HEK293 (cell line): ENCODE measurements at regions not wholly inside any gene's neighbourhood (a gene's known extent, or its start where the extent isn't known, plus 50 kb on each side); places are given as distances from the start of the nearest gene placed in this dataset.
A peak's percentile ranks its signal among the peaks of the same experiment; 100 is the strongest.

ENCODE experiments used
- CTCF ChIA-PET: fragments of 350-600 bp; formaldehyde crosslinking; extraction: SDS; loops from one replicate; lab custom pipeline; 2021; ENCODE audit warnings: antibody characterized with exemption; lab: Yijun Ruan, JAX
- POLR2A ChIA-PET: fragments of 300-600 bp; formaldehyde crosslinking; extraction: SDS; loops from one replicate; lab custom pipeline; 2020; ENCODE audit warnings: antibody characterized with exemption, inconsistent platforms; lab: Yijun Ruan, JAX
- H3K27ac ChIP-seq: fragments of 200-500 bp; sonication (Bioruptor generic); 2 replicates; pipeline ENCODE4 v1.5.1; 2014; ENCODE audit warnings: low read depth, low read length, control low read depth, inconsistent platforms; ENCODE audit errors: extremely low read depth
- H3K36me3 ChIP-seq, 2 experiments: fragments of 200-500 bp in 1 of 2; sonication (Bioruptor generic) in 1 of 2; 1 replicate in 1 of 2; 2 replicates in 1 of 2; pipeline ENCODE4 v1.5.1; 2014 to 2017; ENCODE audit warnings: inconsistent platforms in 2 of 2, low read length in 2 of 2; ENCODE audit not compliant: control insufficient read depth in 2 of 2, insufficient read depth in 1 of 2
- H3K4me1 ChIP-seq: fragments of 200-500 bp; sonication (Bioruptor generic); 2 replicates; pipeline ENCODE4 v1.5.1; 2014; ENCODE audit warnings: mild to moderate bottlenecking, low read length, inconsistent platforms; ENCODE audit not compliant: control insufficient read depth, insufficient read depth
- H3K4me3 ChIP-seq: 2 replicates; pipeline ENCODE4 v1.5.1; 2011; ENCODE audit warnings: low read depth, mild to moderate bottlenecking, control low read depth, low read length, moderate library complexity
- H3K9me3 ChIP-seq: fragments of 200-500 bp; sonication (Bioruptor generic); 2 replicates; pipeline ENCODE4 v1.5.1; 2014; ENCODE audit warnings: low read depth, low read length, inconsistent platforms; ENCODE audit not compliant: control insufficient read depth, insufficient read depth
- KLF1 ChIP-seq: fragments of 450-650 bp; formaldehyde crosslinking; IDR thresholded peaks from 2 replicates; pipeline ENCODE4 v1.5.1; 2016; ENCODE audit warnings: missing biosample characterization, missing genetic modification characterization
- OSR2 ChIP-seq: fragments of 450-650 bp; formaldehyde crosslinking; IDR thresholded peaks from 2 replicates; pipeline ENCODE4 v1.5.1; 2016; ENCODE audit warnings: missing biosample characterization, missing genetic modification characterization
- ZBTB8A ChIP-seq: fragments of 450-650 bp; formaldehyde crosslinking; IDR thresholded peaks from 2 replicates; pipeline ENCODE4 v1.5.1; 2016; ENCODE audit warnings: missing biosample characterization, missing genetic modification characterization
- ZEB2 ChIP-seq: fragments of 450-650 bp; formaldehyde crosslinking; IDR thresholded peaks from 2 replicates; pipeline ENCODE4 v1.5.1; 2016; ENCODE audit warnings: missing biosample characterization, missing genetic modification characterization
- ZIC2 ChIP-seq: fragments of 450-650 bp; formaldehyde crosslinking; IDR thresholded peaks from 2 replicates; pipeline ENCODE4 v1.5.1; 2016; ENCODE audit warnings: missing biosample characterization, missing genetic modification characterization
- ZNF112 ChIP-seq: fragments of 450-650 bp; formaldehyde crosslinking; IDR thresholded peaks from 2 replicates; pipeline ENCODE4 v1.5.0; 2017; ENCODE audit warnings: missing biosample characterization, missing genetic modification characterization
- ZNF121 ChIP-seq: fragments of 450-650 bp; formaldehyde crosslinking; IDR thresholded peaks from 2 replicates; pipeline ENCODE4 v1.5.1; 2016; ENCODE audit warnings: missing biosample characterization, missing genetic modification characterization
- ZNF350 ChIP-seq: fragments of 450-650 bp; formaldehyde crosslinking; IDR thresholded peaks from 2 replicates; pipeline ENCODE4 v1.5.0; 2017; ENCODE audit warnings: missing biosample characterization, mild to moderate bottlenecking, missing genetic modification characterization
- ZNF37A ChIP-seq: fragments of 450-650 bp; IDR thresholded peaks from 2 replicates; pipeline ENCODE4 v1.5.1; 2018; ENCODE audit warnings: missing biosample characterization, missing genetic modification characterization
- ZNF529 ChIP-seq: fragments of 450-650 bp; formaldehyde crosslinking; IDR thresholded peaks from 2 replicates; pipeline ENCODE4 v1.5.1; 2017; ENCODE audit warnings: missing genetic modification characterization, missing biosample characterization; ENCODE audit not compliant: insufficient replicate concordance
- ZNF544 ChIP-seq: fragments of 450-650 bp; formaldehyde crosslinking; IDR thresholded peaks from 2 replicates; pipeline ENCODE4 v1.5.0; 2017; ENCODE audit warnings: missing biosample characterization, missing genetic modification characterization
- ZNF555 ChIP-seq: fragments of 450-650 bp; formaldehyde crosslinking; conservative IDR thresholded peaks from 2 replicates; pipeline ENCODE4 v1.5.1; 2017; ENCODE audit warnings: missing biosample characterization, mild to moderate bottlenecking, missing genetic modification characterization, inconsistent platforms
- ZNF560 ChIP-seq: fragments of 450-650 bp; formaldehyde crosslinking; IDR thresholded peaks from 2 replicates; pipeline ENCODE4 v1.5.1; 2017; ENCODE audit warnings: missing biosample characterization, missing genetic modification characterization, borderline replicate concordance
- ZNF585B ChIP-seq: fragments of 450-650 bp; formaldehyde crosslinking; IDR thresholded peaks from 2 replicates; pipeline ENCODE4 v1.5.1; 2016; ENCODE audit warnings: missing biosample characterization, missing genetic modification characterization
- ZNF654 ChIP-seq: fragments of 450-650 bp; formaldehyde crosslinking; IDR thresholded peaks from 2 replicates; pipeline ENCODE4 v1.5.1; 2016; ENCODE audit warnings: low read depth, missing biosample characterization, missing genetic modification characterization
- ZNF664 ChIP-seq: fragments of 450-650 bp; formaldehyde crosslinking; IDR thresholded peaks from 2 replicates; pipeline ENCODE4 v1.5.1; 2016; ENCODE audit warnings: missing biosample characterization, missing genetic modification characterization
- ZNF701 ChIP-seq: fragments of 450-650 bp; formaldehyde crosslinking; IDR thresholded peaks from 2 replicates; pipeline ENCODE4 v1.5.1; 2016; ENCODE audit warnings: missing biosample characterization, missing genetic modification characterization
- ZNF830 ChIP-seq: fragments of 450-650 bp; IDR thresholded peaks from 2 replicates; pipeline ENCODE4 v1.5.0; 2018; ENCODE audit warnings: missing biosample characterization, missing genetic modification characterization, low read depth, mild to moderate bottlenecking, moderate library complexity
- TF ChIP-seq, protein P1 (sequence below): fragments of 450-650 bp; formaldehyde crosslinking; IDR thresholded peaks from 2 replicates; pipeline ENCODE4 v1.5.0; 2017; ENCODE audit warnings: missing biosample characterization, missing genetic modification characterization, borderline replicate concordance
- TF ChIP-seq, protein P2 (sequence below): fragments of 450-650 bp; formaldehyde crosslinking; IDR thresholded peaks from 2 replicates; pipeline ENCODE4 v1.5.1; 2016; ENCODE audit warnings: missing biosample characterization, missing genetic modification characterization

DNA sequence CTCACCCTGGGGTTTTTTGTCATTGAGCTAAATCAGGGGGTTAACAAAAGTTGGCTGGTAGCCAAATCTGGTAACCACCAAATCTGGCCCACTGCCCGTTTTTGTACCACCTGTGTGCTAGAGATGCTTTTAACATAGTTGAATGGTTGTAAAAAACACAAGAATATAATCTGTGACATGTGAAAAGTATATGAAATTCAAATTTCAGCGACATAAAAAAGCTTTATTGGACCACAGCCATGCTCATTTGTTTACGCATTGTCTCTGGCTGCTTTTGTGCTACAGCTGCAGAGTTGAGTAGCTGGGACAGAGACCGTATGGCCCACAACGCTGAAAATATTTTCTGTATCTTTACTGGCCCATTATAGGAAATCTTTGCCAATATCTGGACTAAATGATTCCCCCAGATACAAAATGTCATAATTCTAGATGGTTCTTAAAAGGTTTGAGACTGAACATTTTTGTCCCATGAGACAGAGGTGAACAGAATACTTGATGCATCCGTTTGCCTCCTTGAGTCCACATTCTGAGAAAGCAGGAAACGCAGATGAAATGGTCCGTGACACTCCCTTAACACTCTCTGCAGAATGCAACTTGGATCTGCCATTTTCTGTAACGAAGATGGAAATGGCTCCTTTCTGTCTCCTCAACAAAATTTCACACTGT, 120.9 kb upstream of the PDZRN3 start:
- H3K4me3 ChIP-seq, result no peak overlapping the region
- no peak for TF ChIP-seq ZNF830 (tag by site-specific recombination)
- TF ChIP-seq ZNF529 (tag by site-specific recombination), result no peak
- no peak for TF ChIP-seq ZNF654 (tag by site-specific recombination)
- no peak for TF ChIP-seq ZNF555 (tag by site-specific recombination)
- 0 out of 2 replicates have a peak, but pooled peaks have one; percentile 32 for TF ChIP-seq ZNF350 (tag by site-specific recombination)
- TF ChIP-seq ZNF544 (tag by site-specific recombination), result 0 out of 2 replicates have a peak, but pooled peaks have one; percentile 42
- no peak for TF ChIP-seq ZEB2 (tag by site-specific recombination)
- no peak for TF ChIP-seq ZNF112 (tag by site-specific recombination)
- no peak for TF ChIP-seq ZNF560
- TF ChIP-seq, protein P1, sequence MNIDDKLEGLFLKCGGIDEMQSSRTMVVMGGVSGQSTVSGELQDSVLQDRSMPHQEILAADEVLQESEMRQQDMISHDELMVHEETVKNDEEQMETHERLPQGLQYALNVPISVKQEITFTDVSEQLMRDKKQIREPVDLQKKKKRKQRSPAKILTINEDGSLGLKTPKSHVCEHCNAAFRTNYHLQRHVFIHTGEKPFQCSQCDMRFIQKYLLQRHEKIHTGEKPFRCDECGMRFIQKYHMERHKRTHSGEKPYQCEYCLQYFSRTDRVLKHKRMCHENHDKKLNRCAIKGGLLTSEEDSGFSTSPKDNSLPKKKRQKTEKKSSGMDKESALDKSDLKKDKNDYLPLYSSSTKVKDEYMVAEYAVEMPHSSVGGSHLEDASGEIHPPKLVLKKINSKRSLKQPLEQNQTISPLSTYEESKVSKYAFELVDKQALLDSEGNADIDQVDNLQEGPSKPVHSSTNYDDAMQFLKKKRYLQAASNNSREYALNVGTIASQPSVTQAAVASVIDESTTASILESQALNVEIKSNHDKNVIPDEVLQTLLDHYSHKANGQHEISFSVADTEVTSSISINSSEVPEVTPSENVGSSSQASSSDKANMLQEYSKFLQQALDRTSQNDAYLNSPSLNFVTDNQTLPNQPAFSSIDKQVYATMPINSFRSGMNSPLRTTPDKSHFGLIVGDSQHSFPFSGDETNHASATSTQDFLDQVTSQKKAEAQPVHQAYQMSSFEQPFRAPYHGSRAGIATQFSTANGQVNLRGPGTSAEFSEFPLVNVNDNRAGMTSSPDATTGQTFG (tag by site-specific recombination), result no peak
- TF ChIP-seq ZNF121 (tag by site-specific recombination), result no peak
- TF ChIP-seq, protein P2, sequence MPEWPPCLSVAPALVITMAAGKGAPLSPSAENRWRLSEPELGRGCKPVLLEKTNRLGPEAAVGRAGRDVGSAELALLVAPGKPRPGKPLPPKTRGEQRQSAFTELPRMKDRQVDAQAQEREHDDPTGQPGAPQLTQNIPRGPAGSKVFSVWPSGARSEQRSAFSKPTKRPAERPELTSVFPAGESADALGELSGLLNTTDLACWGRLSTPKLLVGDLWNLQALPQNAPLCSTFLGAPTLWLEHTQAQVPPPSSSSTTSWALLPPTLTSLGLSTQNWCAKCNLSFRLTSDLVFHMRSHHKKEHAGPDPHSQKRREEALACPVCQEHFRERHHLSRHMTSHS (tag by site-specific recombination), result no peak
- 0 out of 2 replicates have a peak, but pooled peaks have one; percentile 17 for TF ChIP-seq ZNF37A (tag by site-specific recombination)
- H3K27ac ChIP-seq, result no peak overlapping the region
- CTCF ChIA-PET, result no interaction called here
- H3K4me1 ChIP-seq, result peaks cover 6% of the 10 kb centered on the region; the same call in 1 of the 2 replicates
- H3K36me3 ChIP-seq, result no peaks in the 10 kb centered on the region
- POLR2A ChIA-PET, result no interaction called here
- no peaks in the 10 kb centered on the region for H3K9me3 ChIP-seq

DNA sequence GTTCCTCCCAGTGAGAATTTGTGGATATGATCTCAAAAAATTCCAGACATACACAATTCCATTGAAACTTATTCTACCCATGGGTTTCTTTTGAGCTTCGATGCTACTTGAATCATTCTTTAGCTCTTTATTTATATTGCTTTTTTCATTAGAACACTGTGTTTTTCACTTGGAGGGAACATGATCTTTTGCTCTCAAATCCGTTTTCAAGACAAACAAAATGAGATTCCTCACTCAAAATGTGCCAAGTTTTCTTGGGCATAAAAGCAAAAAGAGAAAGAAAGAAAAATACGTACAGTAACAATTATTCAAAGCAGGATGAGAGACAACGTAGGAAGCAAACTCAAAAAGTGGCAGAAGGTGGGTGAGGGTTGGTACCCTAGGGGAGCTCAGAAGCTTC, 118.8 kb upstream of the PDZRN3 start:
- Histone ChIP-seq H3K27ac (no peak overlapping the region), H3K4me1 (peaks cover 6% of the 10 kb centered on the region; the same call in 1 of the 2 replicates), H3K4me3 (no peak overlapping the region), H3K36me3 (no peaks in the 10 kb centered on the region), H3K9me3 (no peaks in the 10 kb centered on the region)
- ChIA-PET CTCF (no interaction called here), POLR2A (no interaction called here)
- TF ChIP-seq OSR2 (tag by site-specific recombination) (no peak), KLF1 (tag by site-specific recombination) (no peak), ZNF585B (tag by site-specific recombination) (no peak), ZNF664 (tag by site-specific recombination) (no peak), ZIC2 (tag by site-specific recombination) (no peak), ZNF701 (tag by site-specific recombination) (no peak), ZBTB8A (tag by site-specific recombination) (no peak)
